GM23248 (cell line): ENCODE measurements at regions not wholly inside any gene's neighbourhood (a gene's known extent, or its start where the extent isn't known, plus 50 kb on each side); places are given as distances from the start of the nearest gene placed in this dataset.

Source experiments
- EZH2 ChIP-seq: fragments of 200-600 bp; sonication (generic); IDR thresholded peaks from 2 replicates; pipeline ENCODE4 v1.6.1; 2018; ENCODE audit warnings: antibody characterized with exemption, mild to moderate bottlenecking; ENCODE audit not compliant: insufficient read depth, poor library complexity, severe bottlenecking
- EZH2phosphoT487 ChIP-seq: fragments of 200-600 bp; sonication (generic); IDR thresholded peaks from 2 replicates; pipeline ENCODE4 v1.6.1; 2018; ENCODE audit warnings: antibody characterized with exemption, moderate library complexity, mild to moderate bottlenecking, low read depth; ENCODE audit not compliant: insufficient read depth

DNA sequence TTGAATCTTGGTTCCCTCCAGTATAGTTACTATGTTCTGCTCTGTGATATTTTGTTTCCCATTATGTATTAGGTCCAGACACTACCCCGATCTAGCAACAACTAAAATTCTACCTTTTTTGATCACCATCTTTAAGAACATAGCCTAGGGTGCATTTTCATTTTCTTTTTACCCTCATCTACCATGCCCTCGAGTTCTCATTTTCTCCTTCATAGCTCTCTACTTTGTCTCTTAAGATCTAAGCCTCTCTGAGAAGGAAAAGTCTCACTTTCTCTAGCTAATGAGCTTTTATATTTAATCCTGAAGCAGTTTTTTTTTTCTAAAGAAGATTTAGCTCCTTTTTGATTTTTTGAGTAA is 1089.4 kb upstream of the SLC39A10 start:
- TF ChIP-seq EZH2 (no peak), EZH2phosphoT487 (no peak)
